GM18508 (cell line): ENCODE measurements at regions not wholly inside any gene's neighbourhood (a gene's known extent, or its start where the extent isn't known, plus 50 kb on each side); places are given as distances from the start of the nearest gene placed in this dataset.
"Not testable (repeated sequence)": the region's sequence is repeated elsewhere in the genome, so short reads cannot be mapped to it uniquely, and the experiment has no call there.

ENCODE experiments used
- ATAC-seq: cut with Tn5 transposase; IDR thresholded peaks from one replicate; pipeline ENCODE4 v1.9.1; 2021; ENCODE audit warnings: moderate number of reproducible peaks; ENCODE audit not compliant: insufficient read depth, unreplicated experiment

DNA sequence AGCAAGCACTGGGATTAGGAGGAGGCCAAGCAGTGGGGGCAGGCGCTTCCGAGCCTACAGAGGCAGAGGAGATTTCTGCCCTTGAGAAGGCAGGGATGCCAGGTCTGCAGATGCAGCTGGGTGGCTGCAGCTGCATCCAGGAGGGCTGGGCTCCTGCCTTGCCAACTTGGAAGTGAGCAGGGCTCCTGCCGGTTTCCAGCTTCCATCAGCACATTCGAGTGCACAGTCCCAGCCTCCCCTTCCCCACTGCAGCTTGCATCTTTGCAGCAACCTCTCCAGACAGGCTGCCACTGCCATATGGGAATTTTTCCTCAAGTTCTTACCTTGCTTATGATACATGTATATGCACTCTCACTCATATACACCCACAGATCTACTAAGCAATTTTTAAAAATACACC lies 1234.3 kb upstream of the B3GALT2 start:
- ATAC-seq, result no peak

DNA sequence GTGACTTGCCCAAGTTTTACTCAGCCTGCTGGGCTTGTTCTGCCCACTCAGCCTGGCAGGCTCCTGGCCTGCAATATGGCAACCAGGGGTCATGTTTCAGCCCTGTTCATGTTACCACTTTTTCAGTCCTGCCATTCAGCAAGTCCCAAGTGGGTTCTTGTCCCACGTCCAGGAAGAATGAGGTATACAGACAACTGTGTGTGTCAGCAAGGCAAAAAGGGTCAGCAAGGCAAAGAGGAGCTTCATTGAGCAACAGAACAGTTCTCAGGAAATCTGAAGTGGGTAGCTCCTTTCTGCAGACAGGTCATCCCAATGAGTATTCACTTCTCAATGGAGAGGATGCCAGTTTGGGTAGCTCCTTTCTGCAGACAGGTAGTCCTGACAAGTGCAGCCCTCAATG lies 1233.3 kb upstream of the B3GALT2 start:
- ATAC-seq, result no peak

- ATAC-seq, result no peak
Observed at GRCh38 chr1:194410756-194411155, 1224.3 kb upstream of the B3GALT2 start.

DNA sequence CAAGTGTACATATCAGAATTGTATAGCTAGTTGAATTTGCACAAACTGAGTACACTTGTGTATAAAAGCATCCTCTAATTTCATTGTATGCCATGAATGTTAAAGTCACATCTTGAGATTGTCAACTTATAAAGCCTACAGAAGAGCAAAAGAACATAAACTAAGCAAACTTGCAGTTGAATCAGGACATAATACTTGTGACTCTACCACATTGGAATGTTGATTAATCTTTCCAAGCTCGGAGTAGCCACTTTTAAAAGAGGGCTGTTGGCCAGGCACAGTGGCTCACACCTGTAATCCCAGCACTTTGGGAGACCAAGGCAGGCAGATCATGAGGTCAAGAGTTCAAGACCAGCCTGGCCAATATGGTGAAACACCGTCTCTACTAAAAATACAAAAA lies 1220.8 kb upstream of the B3GALT2 start:
- ATAC-seq, result not testable (repeated sequence)

DNA sequence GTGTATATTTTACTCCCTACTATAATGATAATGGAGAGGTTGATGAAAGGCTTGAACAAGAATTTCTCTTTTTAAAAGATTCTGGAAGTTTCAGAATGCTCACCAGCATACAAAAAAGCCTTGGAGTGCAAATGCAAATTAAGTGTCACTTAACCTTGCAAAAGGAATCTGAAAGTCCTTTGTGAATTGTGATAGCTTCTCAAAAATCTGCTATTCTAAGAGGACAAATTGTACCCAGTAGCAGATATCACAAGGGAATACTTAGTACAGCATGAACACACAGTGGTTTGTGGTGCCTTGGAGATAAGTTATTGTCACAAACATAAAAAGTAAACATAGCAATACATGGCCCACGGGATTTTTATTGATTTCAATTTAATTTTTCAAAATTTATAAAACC lies 1208.3 kb upstream of the B3GALT2 start:
- ATAC-seq, result no peak

DNA sequence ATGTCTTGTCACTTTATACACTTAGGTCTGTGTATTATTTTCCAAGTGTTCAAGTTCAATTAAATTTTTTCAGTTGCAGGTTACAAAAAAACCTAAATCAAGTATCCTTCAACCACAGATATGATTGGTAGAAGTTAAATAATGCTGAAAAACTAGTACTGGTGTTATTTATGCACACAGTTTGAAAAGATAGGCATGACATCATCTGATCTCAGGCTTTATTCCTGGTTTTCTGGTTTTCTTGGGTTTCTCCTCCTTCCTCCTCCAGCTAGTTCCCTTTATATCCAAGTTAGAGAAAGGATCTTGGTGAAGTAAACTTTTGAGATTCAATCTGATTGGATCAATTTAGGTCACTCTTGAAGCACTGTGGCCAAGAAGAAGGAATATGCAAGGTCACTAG lies 1201.1 kb upstream of the B3GALT2 start:
- no peak for ATAC-seq

- no peak for ATAC-seq
Observed at GRCh38 chr1:194378517-194378916, 1192.1 kb upstream of the B3GALT2 start.

- ATAC-seq, result no peak
Observed at GRCh38 chr1:194374649-194375048, 1188.2 kb upstream of the B3GALT2 start.

DNA sequence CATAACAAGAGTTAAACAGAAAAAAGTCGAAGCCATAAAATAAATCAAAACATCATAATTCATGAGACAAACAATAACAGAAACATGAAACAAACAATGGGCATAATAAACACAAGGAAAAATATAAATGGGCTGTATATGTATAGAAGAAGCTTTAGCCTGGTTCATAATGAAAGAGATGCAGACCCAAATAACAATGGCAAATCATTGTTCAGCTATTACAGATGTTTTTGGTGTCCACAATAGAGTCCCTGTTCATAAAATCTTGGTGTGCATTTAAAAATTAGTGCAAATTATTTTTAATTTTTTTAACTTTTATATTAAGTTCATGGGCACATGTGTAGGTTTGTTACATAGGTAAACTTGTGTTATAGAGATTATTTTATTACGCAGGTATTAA lies 1185.9 kb upstream of the B3GALT2 start:
- ATAC-seq, result no peak

GRCh38 chr1:194369622-194370021 lies 1183.2 kb upstream of the B3GALT2 start:
- no peak for ATAC-seq

GRCh38 chr1:194369060-194369459 lies 1182.6 kb upstream of the B3GALT2 start:
- no peak for ATAC-seq

GRCh38 chr1:194367121-194367520 lies 1180.7 kb upstream of the B3GALT2 start:
- ATAC-seq, result no peak

GRCh38 chr1:194366705-194367104 lies 1180.3 kb upstream of the B3GALT2 start:
- no peak for ATAC-seq

DNA sequence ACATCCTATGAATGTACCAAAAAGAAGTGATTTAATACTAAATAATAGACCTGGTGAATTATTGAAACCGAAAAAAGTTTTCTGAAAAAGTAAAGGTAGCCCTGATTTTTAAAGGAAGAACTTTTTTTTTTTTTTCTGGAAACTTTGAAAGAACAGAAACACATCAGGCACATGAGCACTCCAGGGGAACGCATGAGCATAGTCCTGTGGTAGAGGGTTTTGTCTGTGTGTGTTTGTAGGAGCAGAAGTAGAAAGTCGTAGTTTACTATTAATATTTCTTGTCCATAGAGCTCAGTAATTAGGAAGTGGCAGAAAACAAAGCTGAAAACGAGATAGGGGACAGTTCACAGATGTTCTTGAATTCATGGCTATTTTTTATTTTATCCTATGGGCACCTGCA lies 1175.9 kb upstream of the B3GALT2 start:
- ATAC-seq, result no peak

- no peak for ATAC-seq
Observed at GRCh38 chr1:194361374-194362131, 1175.1 kb upstream of the B3GALT2 start.

DNA sequence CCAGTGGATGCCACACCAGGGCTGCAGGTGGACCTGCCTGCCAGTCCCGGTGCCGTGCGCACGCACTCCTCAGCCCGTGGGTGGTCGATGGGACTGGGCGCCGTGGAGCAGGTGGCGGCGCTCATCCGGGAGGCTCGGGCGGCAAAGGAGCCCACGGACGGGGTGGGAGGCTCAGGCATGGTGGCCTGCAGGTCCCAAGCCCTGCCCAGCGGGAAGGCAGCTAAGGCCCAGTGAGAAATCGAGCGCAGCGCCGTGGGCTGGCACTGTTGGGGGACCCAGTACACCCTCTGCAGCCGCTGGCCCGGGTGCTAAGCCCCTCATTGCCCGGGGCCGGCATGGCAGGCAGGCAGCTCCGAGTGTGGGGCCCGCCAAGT lies 1171.8 kb upstream of the B3GALT2 start:
- no peak for ATAC-seq

DNA sequence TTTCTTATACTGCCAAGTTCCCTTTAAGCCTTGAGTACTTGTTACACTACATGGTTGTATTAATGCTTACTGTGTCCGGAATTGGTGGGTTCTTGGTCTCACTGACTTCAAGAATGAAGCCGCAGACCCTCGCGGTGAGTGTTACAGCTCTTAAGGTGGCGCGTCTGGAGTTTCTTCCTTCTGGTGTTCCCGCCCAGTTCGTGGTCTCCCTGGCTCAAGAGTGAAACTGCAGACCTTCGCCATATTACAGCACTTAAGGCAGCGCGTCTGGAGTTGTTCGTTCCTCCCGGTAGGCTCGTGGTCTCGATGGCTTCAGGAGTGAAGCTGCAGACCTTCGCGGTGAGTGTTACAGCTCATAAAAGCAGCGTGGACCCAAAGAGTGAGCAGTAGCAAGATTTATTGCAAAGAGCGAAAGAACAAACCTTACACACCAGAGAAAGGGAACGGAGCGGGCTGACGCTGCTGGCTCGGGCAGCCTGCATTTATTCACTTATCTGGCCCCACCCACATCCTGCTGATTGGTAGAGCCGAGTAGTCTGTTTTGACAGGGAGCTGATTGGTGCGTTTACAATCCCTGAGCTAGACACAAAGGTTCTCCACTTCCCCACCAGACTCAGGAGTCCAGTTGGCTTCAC lies 1171.3 kb upstream of the B3GALT2 start:
- ATAC-seq, result not testable (repeated sequence)

DNA sequence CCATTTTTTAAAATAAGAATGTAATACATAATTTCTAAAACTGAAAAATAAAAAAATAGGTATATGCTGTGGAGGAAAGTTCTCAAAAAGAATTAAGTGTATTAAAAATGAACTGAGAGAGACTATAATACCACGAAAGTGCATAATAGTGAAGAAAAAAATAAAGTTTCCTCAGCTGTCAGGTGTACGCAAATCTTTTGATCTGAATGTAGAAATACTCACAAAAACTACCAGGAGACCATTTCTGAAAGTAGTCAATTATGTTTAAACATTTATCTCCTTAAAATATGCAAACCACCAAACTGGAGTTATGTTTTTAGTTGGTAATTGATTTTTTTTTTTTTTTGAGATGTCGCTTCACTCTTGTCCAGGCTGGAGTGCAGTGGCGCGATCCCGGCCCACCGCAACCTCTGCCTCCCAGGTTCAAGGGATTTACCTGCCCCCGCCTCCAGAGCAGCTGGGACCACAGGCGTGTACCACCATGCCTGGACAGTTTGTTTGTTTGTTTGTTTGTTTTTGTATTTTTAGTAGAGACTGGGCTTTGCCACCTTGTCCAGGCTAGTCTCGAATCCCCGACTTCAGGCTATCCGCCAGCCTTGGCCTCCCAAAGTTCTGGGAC lies 1169.2 kb upstream of the B3GALT2 start:
- ATAC-seq, result no peak

- no peak for ATAC-seq
Observed at GRCh38 chr1:194353121-194353520, 1166.7 kb upstream of the B3GALT2 start.

DNA sequence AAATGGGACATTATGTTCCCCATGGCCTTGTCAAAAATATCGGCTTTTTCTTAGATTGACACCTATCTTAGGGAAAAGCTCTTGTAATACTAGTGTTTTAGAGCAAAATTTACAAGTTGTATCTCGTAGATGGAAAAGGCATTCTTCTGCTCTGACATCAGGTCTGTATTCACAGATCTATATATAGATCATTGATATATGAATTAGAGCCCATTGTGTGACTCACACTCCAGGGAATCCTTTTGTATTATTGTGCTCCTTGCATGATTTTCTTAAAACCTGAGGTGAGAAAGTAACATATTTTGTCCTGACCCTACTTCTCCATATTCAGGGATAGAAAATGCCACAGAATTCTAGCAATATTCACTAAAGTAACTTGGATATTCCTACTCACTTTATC lies 1160.8 kb upstream of the B3GALT2 start:
- no peak for ATAC-seq

GRCh38 chr1:194342484-194343262 lies 1156.3 kb upstream of the B3GALT2 start:
- ATAC-seq, result no peak
